ENCODE measurements at regions not wholly inside any gene's neighbourhood (a gene's known extent, or its start where the extent isn't known, plus 50 kb on each side); places are given as distances from the start of the nearest gene placed in this dataset.

DNA sequence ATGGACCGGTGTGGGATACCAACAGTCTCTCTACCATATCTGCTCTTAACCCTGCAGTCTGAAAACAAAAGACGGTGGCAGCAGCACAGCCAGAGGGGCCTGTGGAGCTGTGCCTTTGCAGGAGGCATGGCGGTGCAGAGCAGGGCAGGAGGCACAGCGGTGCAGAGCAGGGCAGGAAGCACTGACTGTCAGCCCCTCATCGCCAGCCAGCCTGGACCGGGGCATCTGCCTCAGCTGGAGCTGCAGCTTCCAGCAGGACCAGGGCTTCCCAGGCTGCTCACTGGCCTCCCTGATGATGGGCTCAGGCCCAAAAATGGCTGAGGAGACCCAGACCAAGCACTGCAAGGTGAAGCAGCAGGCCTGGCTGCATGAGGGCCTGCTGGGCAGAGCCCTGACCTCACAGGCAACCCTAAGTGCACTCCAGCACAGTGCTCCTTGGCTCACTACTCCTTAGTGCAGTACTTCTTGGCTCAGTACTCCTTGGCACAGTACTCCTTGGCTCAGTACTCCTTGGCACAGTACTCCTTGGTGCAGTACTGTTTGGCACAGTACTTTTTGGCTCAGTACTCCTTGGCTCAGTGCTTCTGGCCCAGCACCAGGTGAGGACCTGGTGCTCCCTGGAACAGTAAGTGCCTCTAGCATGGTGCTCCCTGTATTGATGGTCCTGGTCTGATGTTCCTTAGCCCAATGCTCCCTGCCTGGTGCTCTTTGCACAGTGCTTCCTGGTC lies 78.0 kb downstream of the DHCR7 start:
- TF ChIP-seq, protein P1, sequence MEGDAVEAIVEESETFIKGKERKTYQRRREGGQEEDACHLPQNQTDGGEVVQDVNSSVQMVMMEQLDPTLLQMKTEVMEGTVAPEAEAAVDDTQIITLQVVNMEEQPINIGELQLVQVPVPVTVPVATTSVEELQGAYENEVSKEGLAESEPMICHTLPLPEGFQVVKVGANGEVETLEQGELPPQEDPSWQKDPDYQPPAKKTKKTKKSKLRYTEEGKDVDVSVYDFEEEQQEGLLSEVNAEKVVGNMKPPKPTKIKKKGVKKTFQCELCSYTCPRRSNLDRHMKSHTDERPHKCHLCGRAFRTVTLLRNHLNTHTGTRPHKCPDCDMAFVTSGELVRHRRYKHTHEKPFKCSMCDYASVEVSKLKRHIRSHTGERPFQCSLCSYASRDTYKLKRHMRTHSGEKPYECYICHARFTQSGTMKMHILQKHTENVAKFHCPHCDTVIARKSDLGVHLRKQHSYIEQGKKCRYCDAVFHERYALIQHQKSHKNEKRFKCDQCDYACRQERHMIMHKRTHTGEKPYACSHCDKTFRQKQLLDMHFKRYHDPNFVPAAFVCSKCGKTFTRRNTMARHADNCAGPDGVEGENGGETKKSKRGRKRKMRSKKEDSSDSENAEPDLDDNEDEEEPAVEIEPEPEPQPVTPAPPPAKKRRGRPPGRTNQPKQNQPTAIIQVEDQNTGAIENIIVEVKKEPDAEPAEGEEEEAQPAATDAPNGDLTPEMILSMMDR (conservative IDR thresholded peaks at IDR 0.05; ENCODE audit: low read depth, low read length) = no peak
- no peak for TF ChIP-seq EZH2 (IDR thresholded peaks at IDR 0.05; ENCODE audit: borderline replicate concordance, low read depth, low read length, poor library complexity, severe bottlenecking)

All from A673 (cell line).